Esophagus squamous epithelium (tissue), 4 donors: ENCODE measurements at regions not wholly inside any gene's neighbourhood (a gene's known extent, or its start where the extent isn't known, plus 50 kb on each side); places are given as distances from the start of the nearest gene placed in this dataset.
"Not testable (repeated sequence)": the region's sequence is repeated elsewhere in the genome, so short reads cannot be mapped to it uniquely, and the experiment has no call there.

Experiments used
- POLR2A ChIP-seq, 4 donors: fragments of 450-650 bp; IDR thresholded peaks; one replicate each; pipeline ENCODE4 v1.6.1; 2017; ENCODE audit warnings: antibody characterized with exemption in 4 of 4, mild to moderate bottlenecking in 4 of 4, moderate library complexity in 3 of 4
- TF ChIP-seq, protein P1 (sequence below), 6 experiments: fragments of 450-650 bp in 4 of 6; fragments of 200-600 bp in 2 of 6; sonication (generic) in 2 of 6; IDR thresholded peaks; one replicate each; pipeline ENCODE4 v1.5.1; 2016 to 2019; ENCODE audit warnings: antibody characterized with exemption in 6 of 6, mild to moderate bottlenecking in 4 of 6, moderate library complexity in 4 of 6

DNA sequence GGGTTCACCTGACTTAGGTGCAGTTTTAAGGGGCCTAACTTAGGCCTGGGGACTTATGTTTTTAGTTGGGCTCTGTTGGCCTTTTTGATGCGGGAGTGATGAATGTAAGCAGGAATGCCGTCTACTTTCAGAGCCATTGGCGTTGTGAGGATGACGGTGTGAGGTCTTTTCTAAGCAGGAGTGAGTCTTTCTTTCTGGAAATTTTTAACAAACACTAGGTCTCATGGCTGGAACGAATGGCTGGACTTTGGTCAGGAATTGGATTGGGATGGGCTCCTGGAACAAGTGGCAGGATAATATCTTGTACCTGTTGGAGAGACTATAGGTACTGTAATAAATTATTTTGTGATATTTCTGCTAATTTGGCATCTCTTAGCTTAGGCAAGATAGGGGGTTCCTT is 163.9 kb upstream of the CCZ1B start:
- TF ChIP-seq, protein P1, sequence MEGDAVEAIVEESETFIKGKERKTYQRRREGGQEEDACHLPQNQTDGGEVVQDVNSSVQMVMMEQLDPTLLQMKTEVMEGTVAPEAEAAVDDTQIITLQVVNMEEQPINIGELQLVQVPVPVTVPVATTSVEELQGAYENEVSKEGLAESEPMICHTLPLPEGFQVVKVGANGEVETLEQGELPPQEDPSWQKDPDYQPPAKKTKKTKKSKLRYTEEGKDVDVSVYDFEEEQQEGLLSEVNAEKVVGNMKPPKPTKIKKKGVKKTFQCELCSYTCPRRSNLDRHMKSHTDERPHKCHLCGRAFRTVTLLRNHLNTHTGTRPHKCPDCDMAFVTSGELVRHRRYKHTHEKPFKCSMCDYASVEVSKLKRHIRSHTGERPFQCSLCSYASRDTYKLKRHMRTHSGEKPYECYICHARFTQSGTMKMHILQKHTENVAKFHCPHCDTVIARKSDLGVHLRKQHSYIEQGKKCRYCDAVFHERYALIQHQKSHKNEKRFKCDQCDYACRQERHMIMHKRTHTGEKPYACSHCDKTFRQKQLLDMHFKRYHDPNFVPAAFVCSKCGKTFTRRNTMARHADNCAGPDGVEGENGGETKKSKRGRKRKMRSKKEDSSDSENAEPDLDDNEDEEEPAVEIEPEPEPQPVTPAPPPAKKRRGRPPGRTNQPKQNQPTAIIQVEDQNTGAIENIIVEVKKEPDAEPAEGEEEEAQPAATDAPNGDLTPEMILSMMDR (IDR thresholded peaks at IDR 0.05): not testable (repeated sequence)
- TF ChIP-seq POLR2A (IDR thresholded peaks at IDR 0.05): not testable (repeated sequence)
